IMR-90 (cell line): ENCODE measurements at regions not wholly inside any gene's neighbourhood (a gene's known extent, or its start where the extent isn't known, plus 50 kb on each side); places are given as distances from the start of the nearest gene placed in this dataset.

ENCODE experiments used
- ATAC-seq: fragments of 200-7000 bp; cut with Tn5 transposase; 2 replicates; pipeline ENCODE4 v1.9.1; 2020; ENCODE audit warnings: low read depth, mild to moderate bottlenecking, moderate library complexity
- BruUV-seq: library from RNA; stranded (reverse); fragments of 400-500 nt; replicated peaks from 2 replicates; lab custom pipeline; 2021; lab: Mats Ljungman, UMichigan
- CTCF ChIA-PET: fragments of 300-600 bp; formaldehyde crosslinking; extraction: SDS; loops from one replicate; lab custom pipeline; 2021; ENCODE audit warnings: antibody characterized with exemption; lab: Yijun Ruan, JAX
- POLR2A ChIA-PET: fragments of 300-600 bp; sonication (Branson Sonifier 250); formaldehyde crosslinking; loops from one replicate; lab custom pipeline; 2022; ENCODE audit warnings: antibody characterized with exemption; ENCODE audit not compliant: unreplicated experiment; lab: Charles Lee
- DNase-seq: peaks from one replicate; pipeline ENCODE4 v3.0.0; 2013
- H2AFZ ChIP-seq: replicated peaks from 2 replicates; pipeline ENCODE3; 2013; ENCODE audit warnings: low read length, mild to moderate bottlenecking; ENCODE audit not compliant: poor library complexity
- H2AK5ac ChIP-seq: 2 replicates; pipeline ENCODE4 v1.6.1; 2013; ENCODE audit warnings: low read depth, low read length, inconsistent platforms
- H2AK9ac ChIP-seq: replicated peaks from 2 replicates; pipeline ENCODE3; 2013; ENCODE audit warnings: mild to moderate bottlenecking, low read depth, low read length, moderate library complexity; ENCODE audit not compliant: poor library complexity
- H2BK120ac ChIP-seq: 2 replicates; pipeline ENCODE4 v1.6.1; 2013; ENCODE audit warnings: low read depth, low read length, inconsistent platforms
- H2BK15ac ChIP-seq: 3 replicates; pipeline ENCODE4 v1.6.1; 2013; ENCODE audit warnings: low read depth, low read length, inconsistent platforms
- H2BK20ac ChIP-seq: 2 replicates; pipeline ENCODE4 v1.6.1; 2013; ENCODE audit warnings: low read depth, mild to moderate bottlenecking, inconsistent platforms, low read length, moderate library complexity
- H2BK5ac ChIP-seq: 2 replicates; pipeline ENCODE4 v1.6.1; 2013; ENCODE audit warnings: mild to moderate bottlenecking, low read depth, low read length, inconsistent platforms; ENCODE audit not compliant: poor library complexity, severe bottlenecking
- H3K14ac ChIP-seq: replicated peaks from 2 replicates; pipeline ENCODE4 v1.6.1; 2013; ENCODE audit warnings: low read depth, low read length, inconsistent platforms
- H3K18ac ChIP-seq: 2 replicates; pipeline ENCODE4 v1.6.1; 2013; ENCODE audit warnings: low read depth, low read length, control low read depth
- H3K23ac ChIP-seq: 2 replicates; pipeline ENCODE4 v1.6.1; 2013; ENCODE audit warnings: low read depth, low read length, inconsistent platforms
- H3K27ac ChIP-seq: 2 replicates; pipeline ENCODE4 v1.5.1; 2013; ENCODE audit warnings: mild to moderate bottlenecking, control low read depth, low read length; ENCODE audit not compliant: insufficient read depth
- H3K27me3 ChIP-seq: 2 replicates; pipeline ENCODE4 v1.6.1; 2013; ENCODE audit warnings: low read length; ENCODE audit not compliant: control insufficient read depth, insufficient read depth
- H3K36me3 ChIP-seq: 2 replicates; pipeline ENCODE4 v1.6.1; 2013; ENCODE audit warnings: low read length, mixed read lengths; ENCODE audit not compliant: control insufficient read depth, insufficient read depth
- H3K4ac ChIP-seq: 2 replicates; pipeline ENCODE4 v1.6.1; 2013; ENCODE audit warnings: low read depth, low read length, inconsistent platforms
- H3K4me1 ChIP-seq: 2 replicates; pipeline ENCODE4 v1.6.1; 2013; ENCODE audit warnings: low read length, mixed read lengths; ENCODE audit not compliant: control insufficient read depth, insufficient read depth
- H3K4me2 ChIP-seq: 2 replicates; pipeline ENCODE4 v1.6.1; 2013; ENCODE audit warnings: low read depth, mild to moderate bottlenecking, control low read depth, low read length, moderate library complexity
- H3K4me3 ChIP-seq: 2 replicates; pipeline ENCODE4 v1.5.1; 2013; ENCODE audit warnings: low read depth, mild to moderate bottlenecking, control low read depth, low read length, moderate library complexity; ENCODE audit not compliant: insufficient read depth
- H3K56ac ChIP-seq: 2 replicates; pipeline ENCODE4 v1.6.1; 2013; ENCODE audit warnings: low read length, inconsistent platforms; ENCODE audit not compliant: insufficient read depth; ENCODE audit errors: extremely low read depth
- H3K79me1 ChIP-seq, 2 experiments: 2 replicates each; pipeline ENCODE4 v1.6.1; 2013; ENCODE audit warnings: low read length in 2 of 2, inconsistent platforms in 1 of 2, low read depth in 1 of 2
- H3K9ac ChIP-seq: 2 replicates; pipeline ENCODE4 v1.6.1; 2013; ENCODE audit warnings: low read depth, low read length, control low read depth
- H3K9me1 ChIP-seq: 2 replicates; pipeline ENCODE4 v1.6.1; 2013; ENCODE audit warnings: low read length, inconsistent platforms; ENCODE audit not compliant: insufficient read depth
- H3K9me3 ChIP-seq: 2 replicates; pipeline ENCODE4 v1.6.1; 2013; ENCODE audit warnings: low read length; ENCODE audit not compliant: control insufficient read depth, insufficient read depth
- H4K20me1 ChIP-seq: 2 replicates; pipeline ENCODE4 v1.6.1; 2013; ENCODE audit warnings: low read length, inconsistent platforms; ENCODE audit not compliant: insufficient read depth
- H4K5ac ChIP-seq: 2 replicates; pipeline ENCODE4 v1.6.1; 2013; ENCODE audit warnings: mild to moderate bottlenecking, low read depth, low read length, control low read depth
- H4K8ac ChIP-seq, 2 experiments: 2 replicates each; pipeline ENCODE4 v1.6.1; 2013; ENCODE audit warnings: low read depth in 2 of 2, low read length in 2 of 2, control low read depth in 1 of 2, inconsistent platforms in 1 of 2
- H4K91ac ChIP-seq: 2 replicates; pipeline ENCODE4 v1.6.1; 2013; ENCODE audit warnings: low read depth, low read length, inconsistent platforms; ENCODE audit not compliant: insufficient read depth
- FOS ChIP-seq: fragments of 150-350 bp; IDR thresholded peaks from 2 replicates; pipeline ENCODE4 v1.6.1; 2016; ENCODE audit warnings: low read depth, low read length
- MAFK ChIP-seq: IDR thresholded peaks from 2 replicates; pipeline ENCODE4 v1.6.1; 2012; ENCODE audit warnings: low read depth, low read length, improper control_type of control experiment
- MAZ ChIP-seq: IDR thresholded peaks from 2 replicates; pipeline ENCODE4 v1.6.1; 2012; ENCODE audit warnings: low read depth, mild to moderate bottlenecking, low read length, improper control_type of control experiment, moderate library complexity, borderline replicate concordance
- RCOR1 ChIP-seq: IDR thresholded peaks from 2 replicates; pipeline ENCODE4 v1.6.1; 2012; ENCODE audit warnings: mild to moderate bottlenecking, low read length, improper control_type of control experiment; ENCODE audit not compliant: insufficient replicate concordance
- WGBS, 2 experiments: methylation state at CpG; one replicate each; pipeline versions ENCODE4 v1.1.5 to v1.1.7; 2013; ENCODE audit warnings: missing lambda C conversion rate in 2 of 2; ENCODE audit not compliant: insufficient read length in 1 of 2; ENCODE audit errors: extremely low coverage in 2 of 2; 5-methylcytosine and 5-hydroxymethylcytosine counted together
- dilution Hi-C: fragments of 300-500 bp; cut with HindIII; formaldehyde crosslinking; loops from one replicate; pipeline ENCODE4 v1.14.3; 2018; ENCODE audit warnings: low sequenced_read_pairs; ENCODE audit not compliant: unreplicated experiment
- in situ Hi-C: fragments of 300-500 bp; cut with MboI; formaldehyde crosslinking; loops from 3 replicates; pipeline ENCODE4 v1.14.3; 2019; ENCODE audit warnings: low sequenced_read_pairs, inconsistent platforms, mixed read lengths
- intact Hi-C: fragments of 100-400 bp; cut with micrococcal nuclease; formaldehyde crosslinking; loops from 2 replicates; pipeline ENCODE4 v1.10.0; 2022
- TF ChIP-seq, protein P1 (sequence below): conservative IDR thresholded peaks from 2 replicates; pipeline ENCODE4 v1.5.1; 2012; ENCODE audit warnings: mild to moderate bottlenecking, low read depth, low read length, improper control_type of control experiment

DNA sequence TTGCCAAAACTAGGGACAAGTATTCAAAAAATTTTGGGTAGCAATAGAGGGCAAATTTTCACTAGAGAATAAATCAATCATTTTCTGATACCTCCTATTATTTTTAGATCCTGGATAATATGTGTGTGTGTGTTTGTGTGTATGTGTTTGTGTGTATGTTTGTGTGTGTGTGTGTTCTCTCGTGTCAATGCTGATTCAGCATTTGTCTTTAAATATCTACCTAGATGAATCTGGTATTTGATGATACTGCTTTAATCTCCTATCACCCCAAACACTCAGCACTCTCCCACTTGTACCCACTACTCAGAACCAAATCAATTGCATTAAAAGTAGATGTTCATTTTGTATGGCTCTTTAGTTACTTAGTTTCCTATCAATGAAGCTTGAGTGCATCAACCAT lies 101.3 kb upstream of the NPFFR2 start:
- H3K36me3 ChIP-seq = no peaks in the 10 kb centered on the region
- DNase-seq (no peak), ATAC-seq (no peak)
- H3K27ac ChIP-seq = no peak overlapping the region
- no peak overlapping the region for H4K5ac ChIP-seq
- H3K4me3 ChIP-seq = no peak overlapping the region
- H3K18ac ChIP-seq = no peak overlapping the region
- no peak overlapping the region for H3K23ac ChIP-seq
- H2BK5ac ChIP-seq = no peak overlapping the region
- no peaks in the 10 kb centered on the region for H4K20me1 ChIP-seq
- no peaks in the 10 kb centered on the region for H3K9me3 ChIP-seq
- H2AK9ac ChIP-seq = no peak overlapping the region
- H2BK120ac ChIP-seq = no peak overlapping the region
- no peak overlapping the region for H3K9ac ChIP-seq
- TF ChIP-seq MAZ (no peak), MAFK (peak; percentile 92), RCOR1 (no peak), FOS (no peak)
- TF ChIP-seq, protein P1, sequence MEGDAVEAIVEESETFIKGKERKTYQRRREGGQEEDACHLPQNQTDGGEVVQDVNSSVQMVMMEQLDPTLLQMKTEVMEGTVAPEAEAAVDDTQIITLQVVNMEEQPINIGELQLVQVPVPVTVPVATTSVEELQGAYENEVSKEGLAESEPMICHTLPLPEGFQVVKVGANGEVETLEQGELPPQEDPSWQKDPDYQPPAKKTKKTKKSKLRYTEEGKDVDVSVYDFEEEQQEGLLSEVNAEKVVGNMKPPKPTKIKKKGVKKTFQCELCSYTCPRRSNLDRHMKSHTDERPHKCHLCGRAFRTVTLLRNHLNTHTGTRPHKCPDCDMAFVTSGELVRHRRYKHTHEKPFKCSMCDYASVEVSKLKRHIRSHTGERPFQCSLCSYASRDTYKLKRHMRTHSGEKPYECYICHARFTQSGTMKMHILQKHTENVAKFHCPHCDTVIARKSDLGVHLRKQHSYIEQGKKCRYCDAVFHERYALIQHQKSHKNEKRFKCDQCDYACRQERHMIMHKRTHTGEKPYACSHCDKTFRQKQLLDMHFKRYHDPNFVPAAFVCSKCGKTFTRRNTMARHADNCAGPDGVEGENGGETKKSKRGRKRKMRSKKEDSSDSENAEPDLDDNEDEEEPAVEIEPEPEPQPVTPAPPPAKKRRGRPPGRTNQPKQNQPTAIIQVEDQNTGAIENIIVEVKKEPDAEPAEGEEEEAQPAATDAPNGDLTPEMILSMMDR = no peak
- no CpG with 5 or more reads among the region's 1 CpG for WGBS, 2 experiments
- POLR2A ChIA-PET = no interaction called here
- no peaks in the 10 kb centered on the region for H3K27me3 ChIP-seq
- no TSS peak for BruUV-seq
- H3K14ac ChIP-seq = no peak overlapping the region
- no peaks in the 10 kb centered on the region for H3K9me1 ChIP-seq
- dilution Hi-C loops (no loop called here), in situ Hi-C loops (no loop called here), intact Hi-C loops (no loop called here)
- no peaks in the 10 kb centered on the region for H3K4me1 ChIP-seq
- no peak overlapping the region for H3K4me2 ChIP-seq
- H3K79me1 ChIP-seq = no peaks in the 10 kb centered on the region
- no peak overlapping the region for H4K91ac ChIP-seq
- no peak overlapping the region for H2AK5ac ChIP-seq
- CTCF ChIA-PET = no interaction called here
- no peak overlapping the region for H3K4ac ChIP-seq
- H2AFZ ChIP-seq = no peak overlapping the region
- H4K8ac ChIP-seq = no peak overlapping the region
- no peak overlapping the region for H3K56ac ChIP-seq
- H2BK20ac ChIP-seq = no peak overlapping the region
- no peak overlapping the region for H2BK15ac ChIP-seq
